Upper lobe of left lung (tissue), 6 donors: ENCODE measurements at regions not wholly inside any gene's neighbourhood (a gene's known extent, or its start where the extent isn't known, plus 50 kb on each side); places are given as distances from the start of the nearest gene placed in this dataset.

Experiments used
- ATAC-seq, 2 donors: fragments of 200-7000 bp; cut with Tn5 transposase; one replicate each; pipeline ENCODE4 v1.9.1; 2022; ENCODE audit warnings: mild to moderate bottlenecking in 2 of 2, moderate library complexity in 2 of 2; ENCODE audit not compliant: low FRiP score in 2 of 2
- DNase-seq, 2 donors: peaks; one replicate each; pipeline ENCODE4 v3.0.0-alpha.2; 2019 to 2020
- H3K27ac ChIP-seq, 4 donors: fragments of 200-600 bp; sonication (generic); one replicate each; pipeline ENCODE4 v1.5.1; 2016 to 2019
- H3K27me3 ChIP-seq, 4 donors: fragments of 200-600 bp; sonication (generic); one replicate each; pipeline ENCODE4 v1.5.1; 2017 to 2019
- H3K36me3 ChIP-seq, 4 donors: fragments of 200-600 bp; sonication (generic); one replicate each; pipeline ENCODE4 v1.5.1; 2016 to 2019
- H3K4me1 ChIP-seq, 4 donors: fragments of 200-600 bp; sonication (generic); one replicate each; pipeline ENCODE4 v1.5.1; 2018 to 2019
- H3K4me3 ChIP-seq, 4 donors: fragments of 200-600 bp; sonication (generic); one replicate each; pipeline ENCODE4 v1.5.1; 2017 to 2019; ENCODE audit warnings: mild to moderate bottlenecking in 2 of 4, moderate library complexity in 1 of 4
- H3K9me3 ChIP-seq, 4 donors: fragments of 200-600 bp; sonication (generic); one replicate each; pipeline ENCODE4 v1.5.1; 2018 to 2019
- CTCF ChIP-seq, 6 experiments: fragments of 450-650 bp in 4 of 6; fragments of 200-600 bp in 2 of 6; sonication (generic) in 2 of 6; IDR thresholded peaks; one replicate each; pipeline ENCODE4 v1.5.1; 2016 to 2019; ENCODE audit warnings: antibody characterized with exemption in 6 of 6
- EP300 ChIP-seq, 4 donors: sonication (generic); formaldehyde crosslinking; IDR thresholded peaks; one replicate each; pipeline ENCODE4 v1.5.1; 2017; ENCODE audit warnings: antibody characterized with exemption in 4 of 4, control low read depth in 2 of 4
- POLR2A ChIP-seq, 4 donors: fragments of 450-650 bp; IDR thresholded peaks; one replicate each; pipeline ENCODE4 v1.5.1; 2016 to 2017; ENCODE audit warnings: antibody characterized with exemption in 4 of 4, mild to moderate bottlenecking in 2 of 4
- POLR2AphosphoS5 ChIP-seq, 2 donors: sonication (generic); formaldehyde crosslinking; IDR thresholded peaks; one replicate each; pipeline ENCODE4 v1.5.1; 2017; ENCODE audit warnings: antibody characterized with exemption in 2 of 2
- WGBS, 2 donors: methylation state at CpG; one replicate each; pipeline ENCODE4 v1.1.5; 2017 to 2018; 5-methylcytosine and 5-hydroxymethylcytosine counted together
- donor health status: DM: no; HTN: no; CAD: no; lungs with moderate emphysema.
- donor health status: DM: no; HTN: yes; CAD: no; lungs with severe emphysema.

- DNase-seq (no peak), ATAC-seq (no peak)
- Histone ChIP-seq H3K36me3 (no peaks in the 10 kb centered on the region), H3K27ac (no peak overlapping the region), H3K9me3 (no peaks in the 10 kb centered on the region), H3K27me3 (no peaks in the 10 kb centered on the region), H3K4me3 (no peak overlapping the region), H3K4me1 (no peaks in the 10 kb centered on the region)
- TF ChIP-seq POLR2AphosphoS5 (IDR thresholded peaks at IDR 0.05) (no peak), EP300 (IDR thresholded peaks at IDR 0.05) (no peak), CTCF (IDR thresholded peaks at IDR 0.05) (no peak), POLR2A (IDR thresholded peaks at IDR 0.05) (no peak)
- 75 to 83% methylated on average over 5 of the region's 5 CpGs for WGBS, 2 donors
Observed at GRCh38 chr1:193868425-193868824, 682.0 kb upstream of the B3GALT2 start.

- TF ChIP-seq EP300 (IDR thresholded peaks at IDR 0.05) = no peak
- no peak for TF ChIP-seq CTCF (IDR thresholded peaks at IDR 0.05)
- TF ChIP-seq POLR2A (IDR thresholded peaks at IDR 0.05) = no peak
- no peak for TF ChIP-seq POLR2AphosphoS5 (IDR thresholded peaks at IDR 0.05)
- 77 to 88% methylated on average over 6 of the region's 6 CpGs for WGBS, 2 donors
- no peak for ATAC-seq
Observed at GRCh38 chr1:193856261-193856660, 669.8 kb upstream of the B3GALT2 start.

GRCh38 chr1:193850745-193851144 is 664.3 kb upstream of the B3GALT2 start:
- Histone ChIP-seq H3K4me1 (no peaks in the 10 kb centered on the region), H3K9me3 (no peaks in the 10 kb centered on the region), H3K4me3 (no peak overlapping the region), H3K27ac (no peak overlapping the region), H3K27me3 (no peaks in the 10 kb centered on the region), H3K36me3 (no peaks in the 10 kb centered on the region)
- ATAC-seq (peak in 1 of 2 donors; percentile 24), DNase-seq (no peak)
- TF ChIP-seq EP300 (IDR thresholded peaks at IDR 0.05) (no peak), POLR2AphosphoS5 (IDR thresholded peaks at IDR 0.05) (no peak), POLR2A (IDR thresholded peaks at IDR 0.05) (no peak), CTCF (IDR thresholded peaks at IDR 0.05) (no peak)
- WGBS, 2 donors = 48 to 51% methylated on average over 2 of the region's 2 CpGs

More at GRCh38 chr1:193856261-193856660, 669.8 kb upstream of the B3GALT2 start:
- Histone ChIP-seq H3K9me3 (no peaks in the 10 kb centered on the region), H3K4me3 (no peak overlapping the region), H3K36me3 (no peaks in the 10 kb centered on the region), H3K4me1 (no peaks in the 10 kb centered on the region), H3K27ac (no peak overlapping the region), H3K27me3 (no peaks in the 10 kb centered on the region)
- DNase-seq = no peak

- Histone ChIP-seq H3K4me3 (no peak overlapping the region), H3K27me3 (no peaks in the 10 kb centered on the region), H3K9me3 (no peaks in the 10 kb centered on the region), H3K36me3 (no peaks in the 10 kb centered on the region), H3K4me1 (no peaks in the 10 kb centered on the region), H3K27ac (no peak overlapping the region)
- DNase-seq (no peak), ATAC-seq (no peak)
- TF ChIP-seq EP300 (IDR thresholded peaks at IDR 0.05) = no peak
- no peak for TF ChIP-seq CTCF (IDR thresholded peaks at IDR 0.05)
- no peak for TF ChIP-seq POLR2AphosphoS5 (IDR thresholded peaks at IDR 0.05)
- TF ChIP-seq POLR2A (IDR thresholded peaks at IDR 0.05) = no peak
- 69 to 85% methylated on average over 2 of the region's 2 CpGs for WGBS, 2 donors
Observed at GRCh38 chr1:193846876-193847604, 660.6 kb upstream of the B3GALT2 start.

GRCh38 chr1:193846411-193846810 is 660.0 kb upstream of the B3GALT2 start:
- 71 to 86% methylated on average over 3 of the region's 3 CpGs for whole genome bisulfite sequencing, 2 donors
- TF ChIP-seq POLR2A (IDR thresholded peaks at IDR 0.05) (no peak), EP300 (IDR thresholded peaks at IDR 0.05) (no peak), CTCF (IDR thresholded peaks at IDR 0.05) (no peak), POLR2AphosphoS5 (IDR thresholded peaks at IDR 0.05) (no peak)
- Histone ChIP-seq H3K27me3 (no peaks in the 10 kb centered on the region), H3K4me1 (no peaks in the 10 kb centered on the region), H3K27ac (no peak overlapping the region), H3K9me3 (no peaks in the 10 kb centered on the region), H3K36me3 (no peaks in the 10 kb centered on the region), H3K4me3 (no peak overlapping the region)
- ATAC-seq (no peak), DNase-seq (no peak)
